K562 (cell line): ENCODE measurements at regions not wholly inside any gene's neighbourhood (a gene's known extent, or its start where the extent isn't known, plus 50 kb on each side); places are given as distances from the start of the nearest gene placed in this dataset.

ENCODE experiments used
- ATAC-seq: fragments of 200-7000 bp; cut with Tn5 transposase; 3 replicates; pipeline ENCODE4 v1.9.1; 2020; ENCODE audit warnings: moderate library complexity
- BruUV-seq: library from RNA; stranded (reverse); fragments of 400-500 nt; replicated peaks from 2 replicates; lab custom pipeline; 2021; lab: Mats Ljungman, UMichigan
- CTCF ChIA-PET: fragments of 300-600 bp; formaldehyde crosslinking; extraction: SDS; loops from one replicate; lab custom pipeline; 2021; ENCODE audit warnings: low intra/inter-chr PET ratio; lab: Yijun Ruan, JAX
- POLR2A ChIA-PET: fragments of 300-600, 350-650 bp; sonication (Branson Sonifier 250); formaldehyde crosslinking; extraction: SDS; loops from one replicate; lab custom pipeline; 2021; ENCODE audit warnings: antibody characterized with exemption, inconsistent platforms; lab: Yijun Ruan, JAX
- DNase-seq, 4 experiments: peaks; one replicate each; pipeline versions ENCODE4 v3.0.0 to v3.0.0-alpha.2; 2011 to 2018; ENCODE audit warnings: low spot score in 3 of 4, mixed read lengths in 3 of 4; ENCODE audit errors: extremely low read depth in 1 of 4
- FAIRE-seq: peaks from 2 replicates; lab custom pipeline; 2011; peaks lifted over from hg19 to GRCh38; lab: Jason Lieb, UNC
- H2AFZ ChIP-seq: 2 replicates; pipeline ENCODE4 v1.6.0; 2011; ENCODE audit warnings: low read depth, low read length, control low read depth, inconsistent platforms
- H3K27ac ChIP-seq: fragments of 200-600 bp; 3 replicates; pipeline ENCODE4 v1.8.0; 2011; ENCODE audit warnings: low read depth, mild to moderate bottlenecking, control low read depth, inconsistent platforms, low read length, moderate library complexity, mixed read lengths; ENCODE audit errors: extremely low read depth
- H3K27me3 ChIP-seq, 2 experiments: fragments of 300-600 bp in 1 of 2; 2 replicates in 1 of 2; 3 replicates in 1 of 2; pipeline versions ENCODE4 v1.6.0 to v1.8.0; 2011; ENCODE audit warnings: inconsistent platforms in 2 of 2, low read length in 2 of 2, mild to moderate bottlenecking in 1 of 2, mixed read lengths in 1 of 2, moderate library complexity in 1 of 2; ENCODE audit not compliant: control insufficient read depth in 2 of 2, insufficient read depth in 2 of 2
- H3K36me3 ChIP-seq: fragments of 300-600 bp; 3 replicates; pipeline ENCODE4 v1.8.0; 2011; ENCODE audit warnings: mild to moderate bottlenecking, low read length, inconsistent platforms; ENCODE audit not compliant: control insufficient read depth, insufficient read depth
- H3K4me1 ChIP-seq, 2 experiments: fragments of 200-600 bp in 1 of 2; replicated peaks in 1 of 2; 2 replicates in 1 of 2; 3 replicates in 1 of 2; pipeline versions ENCODE4 v1.5.1 to v1.8.0; 2011; ENCODE audit warnings: inconsistent platforms in 2 of 2, low read length in 2 of 2, mild to moderate bottlenecking in 1 of 2, mixed read lengths in 1 of 2, moderate library complexity in 1 of 2; ENCODE audit not compliant: control insufficient read depth in 2 of 2, insufficient read depth in 2 of 2
- H3K4me2 ChIP-seq: 2 replicates; pipeline ENCODE4 v1.6.1; 2011; ENCODE audit warnings: low read length, control low read depth, inconsistent platforms, mixed read lengths; ENCODE audit not compliant: insufficient read depth
- H3K4me3 ChIP-seq: fragments of 200-600 bp; sonication (generic), shearing (Covaris generic); 2 replicates; pipeline ENCODE4 v1.5.1; 2016; ENCODE audit warnings: control low read depth, inconsistent platforms
- H3K79me2 ChIP-seq: fragments of 200-600 bp; 3 replicates; pipeline ENCODE4 v1.8.0; 2011; ENCODE audit warnings: low read length, inconsistent platforms; ENCODE audit not compliant: control insufficient read depth, insufficient read depth
- H3K9ac ChIP-seq, 2 experiments: 2 replicates each; pipeline versions ENCODE4 v1.6.0 to v1.6.1; 2011; ENCODE audit warnings: low read depth in 2 of 2, low read length in 2 of 2, control low read depth in 1 of 2, inconsistent platforms in 1 of 2, mild to moderate bottlenecking in 1 of 2, mixed read lengths in 1 of 2; ENCODE audit not compliant: insufficient read depth in 1 of 2
- H3K9me1 ChIP-seq: one replicate; pipeline ENCODE4 v1.6.0; 2011; ENCODE audit warnings: inconsistent platforms, mild to moderate bottlenecking, low read length, moderate library complexity; ENCODE audit not compliant: control insufficient read depth, insufficient read depth
- H3K9me3 ChIP-seq: replicated peaks from 2 replicates; pipeline ENCODE4 v1.5.1; 2011; ENCODE audit warnings: low read depth, low read length, inconsistent platforms; ENCODE audit not compliant: control insufficient read depth, insufficient read depth
- H4K20me1 ChIP-seq: replicated peaks from 2 replicates; pipeline ENCODE4 v1.6.1; 2011; ENCODE audit warnings: low read length, inconsistent platforms, mixed read lengths; ENCODE audit not compliant: control insufficient read depth, insufficient read depth
- ARID2 ChIP-seq: fragments of 450-650 bp; IDR thresholded peaks from 2 replicates; pipeline ENCODE4 v1.6.1; 2017; ENCODE audit warnings: antibody characterized with exemption, mild to moderate bottlenecking
- ATF1 ChIP-seq, 2 experiments: fragments of 450-650 bp in 1 of 2; IDR thresholded peaks; 2 replicates each; pipeline ENCODE4 v1.6.1; 2016; ENCODE audit warnings: missing compliant biosample characterization in 1 of 2, missing genetic modification characterization in 1 of 2
- ETS2 ChIP-seq: IDR thresholded peaks from 2 replicates; pipeline ENCODE4 v1.6.1; 2016; ENCODE audit warnings: borderline replicate concordance, missing genetic modification characterization, mild to moderate bottlenecking, moderate library complexity, missing compliant biosample characterization; ENCODE audit not compliant: poor library complexity, severe bottlenecking
- KDM2B ChIP-seq: fragments of 250-450 bp; sonication (Bioruptor Pico); IDR thresholded peaks from 2 replicates; pipeline ENCODE4 v1.8.0; 2021; ENCODE audit warnings: mild to moderate bottlenecking, moderate library complexity
- KLF6 ChIP-seq: fragments of 250-450 bp; sonication (Bioruptor Pico); IDR thresholded peaks from 2 replicates; pipeline ENCODE4 v1.4.0; 2020; ENCODE audit warnings: mild to moderate bottlenecking, moderate library complexity, borderline replicate concordance
- PHB2 ChIP-seq: fragments of 450-650 bp; IDR thresholded peaks from 2 replicates; pipeline ENCODE4 v1.6.1; 2017; ENCODE audit warnings: low read depth
- PPARD ChIP-seq: fragments of 250-450 bp; sonication (Bioruptor Pico); IDR thresholded peaks from 2 replicates; pipeline ENCODE4 v1.8.0; 2022; ENCODE audit warnings: inconsistent platforms, mild to moderate bottlenecking, moderate library complexity
- RUNX1 ChIP-seq: sonication (generic); IDR thresholded peaks from 2 replicates; pipeline ENCODE4 v1.6.1; 2016; ENCODE audit warnings: antibody characterized with exemption, low read depth
- SAP30 ChIP-seq: fragments of 200-600 bp; sonication (generic); IDR thresholded peaks from 2 replicates; pipeline ENCODE4 v1.6.1; 2012; ENCODE audit warnings: borderline replicate concordance, low read depth, mild to moderate bottlenecking, moderate library complexity, low read length, control low read depth, inconsistent platforms; ENCODE audit not compliant: insufficient read depth, poor library complexity, severe bottlenecking
- SLC30A9 ChIP-seq: fragments of 250-450 bp; sonication (Bioruptor Pico); IDR thresholded peaks from 2 replicates; pipeline ENCODE4 v1.8.0; 2022; ENCODE audit warnings: mild to moderate bottlenecking, moderate library complexity
- TCF7L2 ChIP-seq: fragments of 150-350 bp; IDR thresholded peaks from 2 replicates; pipeline ENCODE4 v1.6.1; 2016; ENCODE audit warnings: low read depth, mild to moderate bottlenecking, low read length, moderate library complexity
- ZNF445 ChIP-seq: fragments of 250-450 bp; sonication (Bioruptor Pico); IDR thresholded peaks from 2 replicates; pipeline ENCODE4 v1.4.0; 2020; ENCODE audit warnings: low read depth, mild to moderate bottlenecking, moderate library complexity
- WGBS: fragments of 100-300 bp; shearing (Covaris generic); methylation state at CpG from one replicate; pipeline ENCODE4 v1.1.6; 2016; ENCODE audit warnings: low coverage, mixed read lengths; ENCODE audit not compliant: insufficient coverage; ENCODE audit errors: missing lambda C conversion rate; 5-methylcytosine and 5-hydroxymethylcytosine counted together
- in situ Hi-C: fragments of 300-500 bp; cut with MboI; formaldehyde crosslinking; loops from 4 replicates; pipeline ENCODE4 v1.15.0; 2018; ENCODE audit warnings: inconsistent platforms, mixed read lengths
- intact Hi-C: fragments of 100-400 bp; cut with micrococcal nuclease; formaldehyde crosslinking; loops from 2 replicates; pipeline ENCODE4 v1.14.2; 2022
- TF ChIP-seq, protein P1 (sequence below): fragments of 450-650 bp; IDR thresholded peaks from 2 replicates; pipeline ENCODE4 v1.6.1; 2016; ENCODE audit warnings: borderline replicate concordance
- TF ChIP-seq, protein P2 (sequence below): fragments of 250-450 bp; sonication (Bioruptor Pico); IDR thresholded peaks from 2 replicates; pipeline ENCODE4 v1.9.0; 2021; ENCODE audit warnings: mild to moderate bottlenecking

DNA sequence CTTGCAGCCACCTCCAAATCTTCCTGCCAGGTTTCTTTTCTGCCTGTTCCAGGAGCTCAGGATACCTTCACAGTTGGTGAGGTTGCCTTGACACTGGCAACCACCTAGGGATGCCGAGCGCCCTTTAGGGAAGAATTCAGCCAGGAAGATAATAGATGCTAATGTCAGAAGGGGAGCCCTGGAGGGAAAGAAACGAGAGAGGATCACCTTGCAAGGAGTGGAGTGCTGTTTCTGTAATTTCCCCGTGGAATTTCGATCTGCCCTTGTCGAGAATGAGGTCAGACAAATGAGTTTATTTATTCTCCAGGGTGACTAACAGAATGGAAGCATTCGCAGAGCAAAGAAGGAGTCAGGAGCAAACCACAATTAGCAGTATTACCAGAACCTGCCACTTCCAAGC, 315.8 kb upstream of the KAZN start:
- Histone ChIP-seq H3K4me3 (no peak overlapping the region), H3K4me2 (no peak overlapping the region), H3K9me1 (no peaks in the 10 kb centered on the region), H3K4me1 (no peaks in the 10 kb centered on the region), H3K9me3 (no peaks in the 10 kb centered on the region), H3K27ac (no peak overlapping the region), H3K27me3 (peaks cover 4 to 11% of the 10 kb centered on the region in 2 experiments; a peak in 4 of 5 replicates), H3K36me3 (no peaks in the 10 kb centered on the region), H3K9ac (no peak overlapping the region), H3K79me2 (no peaks in the 10 kb centered on the region), H4K20me1 (no peaks in the 10 kb centered on the region), H2AFZ (no peak overlapping the region)
- in situ Hi-C loops, result no loop called here
- ATAC-seq (no peak), FAIRE-seq (no peak), DNase-seq (no peak)
- no TSS peak for BruUV-seq
- ChIA-PET POLR2A (interaction anchor here (0.6 kb wide), 2 partner anchors 18 to 789 kb away, joined by 3 read pairs; no protein-coding TSS in a partner anchor), CTCF (no interaction called here)
- WGBS, result 2% methylated on average over 7 of the region's 7 CpGs
- no peak for TF ChIP-seq KDM2B (CRISPR knock-in tag)
- TF ChIP-seq SLC30A9 (CRISPR knock-in tag), result no peak
- TF ChIP-seq, protein P1, sequence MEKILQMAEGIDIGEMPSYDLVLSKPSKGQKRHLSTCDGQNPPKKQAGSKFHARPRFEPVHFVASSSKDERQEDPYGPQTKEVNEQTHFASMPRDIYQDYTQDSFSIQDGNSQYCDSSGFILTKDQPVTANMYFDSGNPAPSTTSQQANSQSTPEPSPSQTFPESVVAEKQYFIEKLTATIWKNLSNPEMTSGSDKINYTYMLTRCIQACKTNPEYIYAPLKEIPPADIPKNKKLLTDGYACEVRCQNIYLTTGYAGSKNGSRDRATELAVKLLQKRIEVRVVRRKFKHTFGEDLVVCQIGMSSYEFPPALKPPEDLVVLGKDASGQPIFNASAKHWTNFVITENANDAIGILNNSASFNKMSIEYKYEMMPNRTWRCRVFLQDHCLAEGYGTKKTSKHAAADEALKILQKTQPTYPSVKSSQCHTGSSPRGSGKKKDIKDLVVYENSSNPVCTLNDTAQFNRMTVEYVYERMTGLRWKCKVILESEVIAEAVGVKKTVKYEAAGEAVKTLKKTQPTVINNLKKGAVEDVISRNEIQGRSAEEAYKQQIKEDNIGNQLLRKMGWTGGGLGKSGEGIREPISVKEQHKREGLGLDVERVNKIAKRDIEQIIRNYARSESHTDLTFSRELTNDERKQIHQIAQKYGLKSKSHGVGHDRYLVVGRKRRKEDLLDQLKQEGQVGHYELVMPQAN, result no peak
- no peak for TF ChIP-seq ZNF445 (CRISPR knock-in tag)
- TF ChIP-seq PPARD (CRISPR knock-in tag), result no peak
- TF ChIP-seq ATF1 (CRISPR knock-in tag; IDR thresholded peaks at IDR 0.05), result no peak
- no peak for TF ChIP-seq ATF1 (tag; IDR thresholded peaks at IDR 0.05)
- TF ChIP-seq SAP30, result no peak
- TF ChIP-seq, protein P2, sequence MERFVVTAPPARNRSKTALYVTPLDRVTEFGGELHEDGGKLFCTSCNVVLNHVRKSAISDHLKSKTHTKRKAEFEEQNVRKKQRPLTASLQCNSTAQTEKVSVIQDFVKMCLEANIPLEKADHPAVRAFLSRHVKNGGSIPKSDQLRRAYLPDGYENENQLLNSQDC, result no peak
- TF ChIP-seq KLF6 (CRISPR knock-in tag), result no peak
- TF ChIP-seq ARID2, result no peak
- no peak for TF ChIP-seq ETS2 (tag)
- TF ChIP-seq PHB2, result no peak
- no peak for TF ChIP-seq RUNX1
- TF ChIP-seq TCF7L2, result no peak
- intact Hi-C loops, result no loop called here
